ENCODE measurements at regions not wholly inside any gene's neighbourhood (a gene's known extent, or its start where the extent isn't known, plus 50 kb on each side); places are given as distances from the start of the nearest gene placed in this dataset.
"Not testable (repeated sequence)": the region's sequence is repeated elsewhere in the genome, so short reads cannot be mapped to it uniquely, and the experiment has no call there.

DNA sequence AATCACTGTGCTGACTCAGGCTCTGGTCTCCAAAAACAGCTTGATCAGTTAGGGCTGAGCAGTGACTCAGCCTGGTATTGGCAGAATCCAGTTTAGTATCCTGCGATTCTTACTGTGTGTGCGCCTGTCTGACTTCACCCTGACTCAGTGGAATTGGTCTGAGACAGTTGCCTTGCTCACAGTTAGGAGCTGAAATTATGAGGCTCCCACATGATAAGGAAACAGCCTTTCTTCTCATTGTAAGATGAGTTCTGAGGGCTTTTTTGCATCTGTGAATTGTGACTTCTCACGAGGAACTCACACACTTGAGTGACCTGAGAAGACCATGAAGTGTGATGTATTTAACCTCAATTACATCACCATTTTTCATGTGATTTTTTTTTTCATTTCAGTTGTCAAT lies 1282.4 kb downstream of the RPIA start:
- TF ChIP-seq, protein P1, sequence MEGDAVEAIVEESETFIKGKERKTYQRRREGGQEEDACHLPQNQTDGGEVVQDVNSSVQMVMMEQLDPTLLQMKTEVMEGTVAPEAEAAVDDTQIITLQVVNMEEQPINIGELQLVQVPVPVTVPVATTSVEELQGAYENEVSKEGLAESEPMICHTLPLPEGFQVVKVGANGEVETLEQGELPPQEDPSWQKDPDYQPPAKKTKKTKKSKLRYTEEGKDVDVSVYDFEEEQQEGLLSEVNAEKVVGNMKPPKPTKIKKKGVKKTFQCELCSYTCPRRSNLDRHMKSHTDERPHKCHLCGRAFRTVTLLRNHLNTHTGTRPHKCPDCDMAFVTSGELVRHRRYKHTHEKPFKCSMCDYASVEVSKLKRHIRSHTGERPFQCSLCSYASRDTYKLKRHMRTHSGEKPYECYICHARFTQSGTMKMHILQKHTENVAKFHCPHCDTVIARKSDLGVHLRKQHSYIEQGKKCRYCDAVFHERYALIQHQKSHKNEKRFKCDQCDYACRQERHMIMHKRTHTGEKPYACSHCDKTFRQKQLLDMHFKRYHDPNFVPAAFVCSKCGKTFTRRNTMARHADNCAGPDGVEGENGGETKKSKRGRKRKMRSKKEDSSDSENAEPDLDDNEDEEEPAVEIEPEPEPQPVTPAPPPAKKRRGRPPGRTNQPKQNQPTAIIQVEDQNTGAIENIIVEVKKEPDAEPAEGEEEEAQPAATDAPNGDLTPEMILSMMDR (IDR thresholded peaks at IDR 0.05), result not testable (repeated sequence)
- not testable (repeated sequence) for TF ChIP-seq EZH2 (IDR thresholded peaks at IDR 0.05)
